ENCODE measurements at regions not wholly inside any gene's neighbourhood (a gene's known extent, or its start where the extent isn't known, plus 50 kb on each side); places are given as distances from the start of the nearest gene placed in this dataset.

DNA sequence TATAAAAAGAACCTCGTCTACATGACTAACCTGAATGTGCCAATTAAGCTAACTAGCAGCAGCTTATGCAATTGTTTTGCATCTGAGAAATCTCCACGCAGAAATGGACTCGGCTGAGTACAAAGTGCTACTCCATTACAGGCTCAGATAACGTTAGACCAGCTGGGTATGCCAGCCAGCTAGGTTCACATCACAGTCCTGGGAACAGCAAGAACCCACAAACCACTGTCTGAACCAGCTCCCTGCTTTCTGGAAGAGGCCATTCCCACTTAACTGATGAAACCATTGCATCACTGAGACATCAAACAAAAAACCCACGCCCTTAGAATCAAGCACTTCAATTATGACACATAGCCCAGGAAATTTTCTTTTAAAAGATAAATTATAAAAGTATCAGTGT is 202.7 kb downstream of the CYRIA start:
- H2BK5ac ChIP-seq (ENCODE audit: low read depth, low read length, poor library complexity, severe bottlenecking): no peak overlapping the region
- TF ChIP-seq POLR2A (IDR thresholded peaks at IDR 0.05; ENCODE audit: low read depth, low read length) (no peak), CEBPB (IDR thresholded peaks at IDR 0.05; ENCODE audit: low read depth, low read length) (no peak), NFE2L2 (IDR thresholded peaks at IDR 0.05; ENCODE audit: low read depth, low read length) (no peak), RFX5 (IDR thresholded peaks at IDR 0.05; ENCODE audit: low read depth, low read length) (no peak), BHLHE40 (IDR thresholded peaks at IDR 0.05; ENCODE audit: low read depth, low read length) (no peak), MAZ (IDR thresholded peaks at IDR 0.05; ENCODE audit: borderline replicate concordance, low read depth, low read length) (no peak), CHD1 (IDR thresholded peaks at IDR 0.05; ENCODE audit: low read depth, low read length) (no peak), RAD21 (IDR thresholded peaks at IDR 0.05; ENCODE audit: low read length) (no peak)
- TF ChIP-seq, protein P1, sequence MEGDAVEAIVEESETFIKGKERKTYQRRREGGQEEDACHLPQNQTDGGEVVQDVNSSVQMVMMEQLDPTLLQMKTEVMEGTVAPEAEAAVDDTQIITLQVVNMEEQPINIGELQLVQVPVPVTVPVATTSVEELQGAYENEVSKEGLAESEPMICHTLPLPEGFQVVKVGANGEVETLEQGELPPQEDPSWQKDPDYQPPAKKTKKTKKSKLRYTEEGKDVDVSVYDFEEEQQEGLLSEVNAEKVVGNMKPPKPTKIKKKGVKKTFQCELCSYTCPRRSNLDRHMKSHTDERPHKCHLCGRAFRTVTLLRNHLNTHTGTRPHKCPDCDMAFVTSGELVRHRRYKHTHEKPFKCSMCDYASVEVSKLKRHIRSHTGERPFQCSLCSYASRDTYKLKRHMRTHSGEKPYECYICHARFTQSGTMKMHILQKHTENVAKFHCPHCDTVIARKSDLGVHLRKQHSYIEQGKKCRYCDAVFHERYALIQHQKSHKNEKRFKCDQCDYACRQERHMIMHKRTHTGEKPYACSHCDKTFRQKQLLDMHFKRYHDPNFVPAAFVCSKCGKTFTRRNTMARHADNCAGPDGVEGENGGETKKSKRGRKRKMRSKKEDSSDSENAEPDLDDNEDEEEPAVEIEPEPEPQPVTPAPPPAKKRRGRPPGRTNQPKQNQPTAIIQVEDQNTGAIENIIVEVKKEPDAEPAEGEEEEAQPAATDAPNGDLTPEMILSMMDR (conservative IDR thresholded peaks at IDR 0.05; ENCODE audit: low read depth, low read length): no peak
- TF ChIP-seq, protein P2, sequence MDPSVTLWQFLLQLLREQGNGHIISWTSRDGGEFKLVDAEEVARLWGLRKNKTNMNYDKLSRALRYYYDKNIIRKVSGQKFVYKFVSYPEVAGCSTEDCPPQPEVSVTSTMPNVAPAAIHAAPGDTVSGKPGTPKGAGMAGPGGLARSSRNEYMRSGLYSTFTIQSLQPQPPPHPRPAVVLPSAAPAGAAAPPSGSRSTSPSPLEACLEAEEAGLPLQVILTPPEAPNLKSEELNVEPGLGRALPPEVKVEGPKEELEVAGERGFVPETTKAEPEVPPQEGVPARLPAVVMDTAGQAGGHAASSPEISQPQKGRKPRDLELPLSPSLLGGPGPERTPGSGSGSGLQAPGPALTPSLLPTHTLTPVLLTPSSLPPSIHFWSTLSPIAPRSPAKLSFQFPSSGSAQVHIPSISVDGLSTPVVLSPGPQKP (IDR thresholded peaks at IDR 0.05; ENCODE audit: borderline replicate concordance, low read depth, low read length): no peak
- H3K4me3 ChIP-seq (ENCODE audit: insufficient read depth, low read depth, low read length): no peak overlapping the region
- H3K14ac ChIP-seq (replicated peaks; ENCODE audit: low read depth, low read length): no peak overlapping the region
- H3K4ac ChIP-seq (ENCODE audit: low read depth, low read length): no peak overlapping the region
- intact Hi-C loops (cut with micrococcal nuclease) (no loop called here), dilution Hi-C loops (cut with HindIII; ENCODE audit: low sequenced_read_pairs, unreplicated experiment) (no loop called here), in situ Hi-C loops (cut with MboI; ENCODE audit: low sequenced_read_pairs) (no loop called here)
- H3K56ac ChIP-seq (ENCODE audit: extremely low read depth, insufficient read depth, low read length): no peak overlapping the region
- 0% methylated on average over 1 of the region's 5 CpGs; no CpG with 5 or more reads in 1 of the 2 experiments for WGBS, 2 experiments (ENCODE audit: extremely low coverage in 2 of 2, insufficient read length in 1 of 2)
- no peaks in the 10 kb centered on the region for H4K20me1 ChIP-seq (ENCODE audit: insufficient read depth, low read length)
- H2AK9ac ChIP-seq (replicated peaks; ENCODE audit: low read depth, low read length, poor library complexity): no peak overlapping the region
- no peak overlapping the region for H3K4me2 ChIP-seq (ENCODE audit: low read depth, low read length)
- ChIA-PET POLR2A (ENCODE audit: unreplicated experiment) (no interaction called here), CTCF (no interaction called here)
- H4K8ac ChIP-seq (ENCODE audit: low read depth in 2 of 2, low read length in 2 of 2): no peak overlapping the region
- no peak overlapping the region for H3K27ac ChIP-seq (ENCODE audit: insufficient read depth, low read length)
- BruUV-seq (replicated peaks): no TSS peak
- no peak overlapping the region for H2BK15ac ChIP-seq (ENCODE audit: low read depth, low read length)
- no peaks in the 10 kb centered on the region for H3K4me1 ChIP-seq (ENCODE audit: control insufficient read depth, insufficient read depth, low read length)
- H3K9me3 ChIP-seq (ENCODE audit: control insufficient read depth, insufficient read depth, low read length): peaks cover 18% of the 10 kb centered on the region
- H4K5ac ChIP-seq (ENCODE audit: low read depth, low read length): no peak overlapping the region
- H2AFZ ChIP-seq (replicated peaks; ENCODE audit: low read length, poor library complexity): no peak overlapping the region
- H3K79me1 ChIP-seq (ENCODE audit: low read depth in 1 of 2, low read length in 2 of 2): no peaks in the 10 kb centered on the region
- H2AK5ac ChIP-seq (ENCODE audit: low read depth, low read length): no peak overlapping the region
- H3K23ac ChIP-seq (ENCODE audit: low read depth, low read length): no peak overlapping the region
- no peak for DNase-seq
- ATAC-seq (ENCODE audit: low read depth): no peak
- H4K91ac ChIP-seq (ENCODE audit: insufficient read depth, low read depth, low read length): no peak overlapping the region
- H2BK120ac ChIP-seq (ENCODE audit: low read depth, low read length): no peak overlapping the region
- H3K9me1 ChIP-seq (ENCODE audit: insufficient read depth, low read length): no peaks in the 10 kb centered on the region
- no peaks in the 10 kb centered on the region for H3K36me3 ChIP-seq (ENCODE audit: control insufficient read depth, insufficient read depth, low read length)
- no peak overlapping the region for H3K18ac ChIP-seq (ENCODE audit: low read depth, low read length)
- no peak overlapping the region for H3K9ac ChIP-seq (ENCODE audit: low read depth, low read length)
- no peak overlapping the region for H2BK20ac ChIP-seq (ENCODE audit: low read depth, low read length)
- H3K27me3 ChIP-seq (ENCODE audit: control insufficient read depth, insufficient read depth, low read length): no peaks in the 10 kb centered on the region

All from IMR-90 (cell line).